Rectal smooth muscle tissue (tissue), 1 donor: ENCODE measurements at regions not wholly inside any gene's neighbourhood (a gene's known extent, or its start where the extent isn't known, plus 50 kb on each side); places are given as distances from the start of the nearest gene placed in this dataset.

Experiments used
- H3K27ac ChIP-seq: one replicate; pipeline ENCODE4 v1.7.0; 2013; ENCODE audit warnings: low read depth, low read length, inconsistent platforms
- H3K27me3 ChIP-seq: one replicate; pipeline ENCODE4 v1.7.0; 2013; ENCODE audit warnings: low read length; ENCODE audit not compliant: control insufficient read depth, insufficient read depth
- H3K36me3 ChIP-seq: one replicate; pipeline ENCODE4 v1.7.0; 2013; ENCODE audit warnings: low read length; ENCODE audit not compliant: control insufficient read depth, insufficient read depth
- H3K4me1 ChIP-seq: one replicate; pipeline ENCODE4 v1.7.0; 2013; ENCODE audit warnings: low read length; ENCODE audit not compliant: control insufficient read depth, insufficient read depth
- H3K4me3 ChIP-seq: one replicate; pipeline ENCODE4 v1.7.0; 2013; ENCODE audit warnings: low read length
- H3K9ac ChIP-seq: one replicate; pipeline ENCODE4 v1.7.0; 2013; ENCODE audit warnings: low read length

DNA sequence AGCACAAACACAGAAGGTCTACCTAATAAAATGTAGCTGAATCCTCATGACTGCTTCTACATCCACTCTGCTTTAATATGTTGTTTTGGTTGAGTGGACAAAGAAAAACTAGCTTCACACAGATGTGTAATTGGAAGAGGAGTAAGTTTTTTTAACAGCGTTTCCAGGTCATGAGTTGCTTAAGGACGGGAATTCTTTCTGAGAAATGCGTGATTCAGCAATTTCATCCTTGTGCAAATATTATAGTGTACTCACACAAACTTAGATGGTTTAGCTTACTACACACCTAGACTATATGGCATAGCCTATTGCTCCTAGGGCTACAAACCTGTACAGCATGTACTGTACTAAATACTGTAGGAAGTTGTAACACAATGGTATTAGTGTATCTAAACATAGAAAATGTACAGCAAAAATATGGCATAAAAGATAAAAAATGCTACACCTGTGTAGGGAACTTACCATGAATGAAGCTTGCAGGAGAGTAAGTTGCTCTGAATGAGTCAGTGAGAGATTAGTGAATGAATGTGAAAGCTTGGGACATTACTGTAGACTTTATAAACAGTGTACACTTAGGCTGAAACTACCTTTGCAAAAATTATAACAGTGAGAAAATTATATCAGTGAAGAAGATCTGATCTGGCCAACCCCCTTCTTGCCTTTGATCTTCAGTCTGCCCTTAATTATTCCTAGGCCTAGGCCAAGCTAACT lies 70.8 kb upstream of the IL15 start:
- no peak overlapping the region for H3K4me3 ChIP-seq
- H3K9ac ChIP-seq, result no peak overlapping the region
- no peak overlapping the region for H3K27ac ChIP-seq
- H3K4me1 ChIP-seq, result no peaks in the 10 kb centered on the region
- H3K36me3 ChIP-seq, result no peaks in the 10 kb centered on the region
- H3K27me3 ChIP-seq, result no peaks in the 10 kb centered on the region

DNA sequence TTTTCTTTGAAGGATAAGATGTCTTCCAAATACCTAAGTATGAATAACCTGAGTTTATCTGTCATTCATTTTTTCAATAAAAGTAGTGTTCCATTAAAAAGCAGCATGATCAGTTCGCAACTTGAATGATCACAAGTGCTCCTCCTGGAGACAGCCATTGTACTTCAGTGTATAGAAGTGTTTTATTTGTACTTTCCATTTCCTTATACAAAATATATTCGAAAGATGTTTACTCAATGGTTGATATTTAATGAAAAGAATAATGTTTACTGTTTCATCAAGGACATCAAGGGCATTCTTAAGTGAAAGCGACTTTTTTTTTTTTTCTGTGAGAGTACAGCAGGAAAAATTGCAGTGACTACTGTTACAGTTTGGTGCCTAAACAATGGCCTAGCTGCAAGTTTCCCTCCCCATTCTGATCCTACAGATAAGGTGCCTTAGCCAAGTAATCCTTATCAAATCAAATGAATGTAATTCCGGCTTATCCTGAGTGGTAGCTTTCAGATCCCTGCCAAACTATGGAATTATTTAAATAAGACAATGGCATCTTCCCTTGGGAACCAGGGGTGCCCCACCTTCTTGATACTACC lies 69.0 kb upstream of the IL15 start:
- Histone ChIP-seq H3K27ac (no peak overlapping the region), H3K4me3 (no peak overlapping the region), H3K4me1 (no peaks in the 10 kb centered on the region), H3K27me3 (no peaks in the 10 kb centered on the region), H3K36me3 (no peaks in the 10 kb centered on the region), H3K9ac (no peak overlapping the region)

DNA sequence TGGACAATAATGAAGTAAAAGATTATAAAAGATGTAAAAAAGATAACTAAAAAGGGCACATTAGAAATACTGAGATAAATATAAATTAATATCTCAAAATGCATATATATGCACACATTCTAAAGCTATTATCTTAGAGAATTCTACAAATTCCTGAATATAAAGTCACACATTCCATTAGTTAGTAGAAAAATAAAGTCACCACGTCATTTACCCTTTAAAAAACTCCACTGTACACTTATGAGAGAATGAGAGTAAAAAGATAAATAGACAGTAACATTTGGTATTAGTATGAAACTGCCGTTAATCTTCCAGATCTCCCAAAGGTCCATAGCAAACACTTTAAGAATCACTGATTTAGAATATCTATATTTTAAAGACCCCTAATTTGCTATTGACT lies 67.2 kb upstream of the IL15 start:
- Histone ChIP-seq H3K27me3 (no peaks in the 10 kb centered on the region), H3K4me1 (no peaks in the 10 kb centered on the region), H3K4me3 (no peak overlapping the region), H3K27ac (no peak overlapping the region), H3K9ac (no peak overlapping the region), H3K36me3 (no peaks in the 10 kb centered on the region)

DNA sequence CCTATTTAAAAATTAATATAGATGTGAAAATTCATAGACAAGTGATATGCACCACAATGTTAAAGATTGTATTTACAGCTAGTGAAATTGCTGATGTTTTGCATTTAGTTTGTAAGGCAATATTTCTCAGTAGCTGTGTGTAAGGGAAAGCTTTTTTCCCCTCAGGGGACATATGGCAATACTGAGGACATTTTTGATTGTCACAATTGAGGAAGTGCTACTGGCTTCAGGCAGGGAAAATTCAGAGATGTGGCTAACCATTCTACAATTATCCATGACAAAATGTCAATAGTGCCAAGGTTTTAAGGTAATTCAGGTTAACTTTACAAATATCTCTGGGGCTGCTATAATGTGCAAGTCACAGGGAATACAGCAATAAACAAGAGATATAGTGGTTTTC lies 66.1 kb upstream of the IL15 start:
- no peak overlapping the region for H3K27ac ChIP-seq
- H3K27me3 ChIP-seq, result no peaks in the 10 kb centered on the region
- no peaks in the 10 kb centered on the region for H3K36me3 ChIP-seq
- no peak overlapping the region for H3K4me3 ChIP-seq
- H3K4me1 ChIP-seq, result no peaks in the 10 kb centered on the region
- no peak overlapping the region for H3K9ac ChIP-seq

DNA sequence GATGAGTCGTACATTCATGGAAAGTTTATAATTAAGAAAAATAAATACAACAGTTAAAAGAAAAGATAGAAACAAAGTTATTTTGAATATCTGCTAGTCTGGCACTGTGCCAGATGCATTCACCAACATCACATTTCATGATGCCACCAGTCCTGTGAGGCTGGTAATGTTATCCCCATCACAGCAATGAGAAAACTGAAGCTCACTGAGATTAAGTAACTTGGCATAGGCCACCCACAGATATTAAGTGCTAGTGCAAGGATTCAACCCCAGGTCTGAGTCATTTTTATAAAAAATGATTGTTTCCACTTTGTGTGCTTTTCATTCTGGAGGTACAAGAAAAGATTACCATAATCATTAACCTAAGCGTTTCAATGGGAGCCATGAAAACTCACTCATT lies 65.0 kb upstream of the IL15 start:
- Histone ChIP-seq H3K4me3 (no peak overlapping the region), H3K4me1 (no peaks in the 10 kb centered on the region), H3K36me3 (no peaks in the 10 kb centered on the region), H3K27me3 (no peaks in the 10 kb centered on the region), H3K9ac (no peak overlapping the region), H3K27ac (no peak overlapping the region)

DNA sequence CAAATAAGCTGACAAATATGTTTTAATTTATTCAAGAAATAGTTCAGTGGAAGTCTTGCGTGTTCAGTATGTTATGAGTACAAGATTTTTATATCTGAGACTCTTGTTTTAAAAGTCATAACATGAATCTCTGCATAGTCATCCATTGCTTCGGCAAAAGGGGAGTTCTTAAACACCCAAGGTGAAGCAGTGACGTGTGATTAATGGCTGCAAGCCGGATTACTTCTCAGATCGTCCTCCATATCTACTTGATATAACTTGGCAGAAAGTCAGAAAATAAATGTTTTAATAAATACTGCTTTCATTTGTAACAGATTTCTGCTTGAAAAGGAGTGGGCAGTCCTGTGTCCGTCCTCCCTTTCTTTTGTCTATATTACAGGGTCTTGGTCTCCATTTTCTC lies 64.6 kb upstream of the IL15 start:
- H3K4me1 ChIP-seq, result no peaks in the 10 kb centered on the region
- no peak overlapping the region for H3K9ac ChIP-seq
- H3K27ac ChIP-seq, result no peak overlapping the region
- H3K4me3 ChIP-seq, result no peak overlapping the region
- no peaks in the 10 kb centered on the region for H3K36me3 ChIP-seq
- H3K27me3 ChIP-seq, result no peaks in the 10 kb centered on the region

DNA sequence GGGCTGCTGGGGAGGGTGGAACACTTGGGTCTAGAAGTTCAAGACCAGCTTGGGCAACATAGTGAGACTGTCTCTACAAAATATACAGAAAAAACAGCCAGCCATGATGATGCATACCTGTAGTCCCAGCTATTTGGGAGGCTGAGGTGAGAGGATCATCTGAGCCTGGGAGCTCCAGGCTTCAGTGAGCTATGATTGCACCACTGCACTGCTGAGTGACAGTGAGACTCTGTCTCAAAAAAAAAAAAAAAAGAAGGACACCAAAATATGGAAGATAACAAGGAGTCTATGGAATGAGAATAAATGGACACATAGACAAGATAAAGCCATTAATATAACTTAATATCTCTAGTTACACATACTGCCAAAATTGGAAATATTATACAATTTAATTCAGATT lies 62.7 kb upstream of the IL15 start:
- Histone ChIP-seq H3K27me3 (no peaks in the 10 kb centered on the region), H3K36me3 (no peaks in the 10 kb centered on the region), H3K4me3 (no peak overlapping the region), H3K9ac (no peak overlapping the region), H3K27ac (no peak overlapping the region), H3K4me1 (no peaks in the 10 kb centered on the region)

DNA sequence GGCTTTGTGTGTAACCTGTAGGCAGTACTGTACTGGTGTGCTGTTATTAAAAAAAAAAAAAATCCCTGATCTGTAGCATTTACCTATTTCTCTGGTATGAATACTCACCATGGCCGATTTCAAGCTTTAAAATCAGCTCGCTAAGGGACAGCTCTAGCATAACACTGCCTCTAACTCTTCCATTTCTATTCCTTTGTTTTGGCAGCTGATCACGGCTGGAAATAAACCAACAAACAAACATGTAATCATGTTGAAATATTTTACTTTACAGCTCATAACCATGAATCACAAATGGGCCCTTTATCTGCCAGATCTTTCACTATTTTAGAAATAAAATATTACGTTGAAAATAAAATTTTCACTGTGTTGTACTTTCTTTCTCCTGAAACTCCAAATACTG lies 60.5 kb upstream of the IL15 start:
- H3K9ac ChIP-seq, result no peak overlapping the region
- H3K36me3 ChIP-seq, result no peaks in the 10 kb centered on the region
- no peaks in the 10 kb centered on the region for H3K27me3 ChIP-seq
- no peaks in the 10 kb centered on the region for H3K4me1 ChIP-seq
- H3K4me3 ChIP-seq, result no peak overlapping the region
- H3K27ac ChIP-seq, result no peak overlapping the region

DNA sequence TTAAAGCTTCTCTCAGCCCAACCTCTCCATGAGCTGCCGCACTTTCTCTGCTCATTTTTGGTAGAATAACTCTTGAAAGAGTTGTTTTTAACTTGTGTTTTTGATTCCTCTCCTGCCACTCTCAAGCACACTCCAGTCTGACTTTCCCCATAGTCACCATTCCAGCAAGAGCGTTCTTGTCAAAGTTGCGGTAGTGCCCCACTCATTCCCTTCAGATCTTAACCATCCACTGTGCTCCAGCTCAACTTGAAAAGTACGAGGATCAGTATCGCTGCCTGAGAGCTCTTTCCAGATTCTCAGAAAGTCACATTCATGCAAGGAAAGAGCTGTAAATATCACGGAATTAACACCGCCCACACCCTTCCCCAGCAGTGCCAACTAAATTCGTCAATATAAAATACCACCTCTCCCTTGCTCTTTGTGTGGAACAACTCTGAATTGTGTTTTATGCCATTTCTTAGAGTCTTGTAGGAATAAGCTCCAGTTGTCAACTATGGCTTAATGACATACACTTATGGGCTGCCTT lies 59.7 kb upstream of the IL15 start:
- Histone ChIP-seq H3K27me3 (no peaks in the 10 kb centered on the region), H3K36me3 (no peaks in the 10 kb centered on the region), H3K4me1 (no peaks in the 10 kb centered on the region), H3K9ac (no peak overlapping the region), H3K27ac (no peak overlapping the region), H3K4me3 (no peak overlapping the region)

DNA sequence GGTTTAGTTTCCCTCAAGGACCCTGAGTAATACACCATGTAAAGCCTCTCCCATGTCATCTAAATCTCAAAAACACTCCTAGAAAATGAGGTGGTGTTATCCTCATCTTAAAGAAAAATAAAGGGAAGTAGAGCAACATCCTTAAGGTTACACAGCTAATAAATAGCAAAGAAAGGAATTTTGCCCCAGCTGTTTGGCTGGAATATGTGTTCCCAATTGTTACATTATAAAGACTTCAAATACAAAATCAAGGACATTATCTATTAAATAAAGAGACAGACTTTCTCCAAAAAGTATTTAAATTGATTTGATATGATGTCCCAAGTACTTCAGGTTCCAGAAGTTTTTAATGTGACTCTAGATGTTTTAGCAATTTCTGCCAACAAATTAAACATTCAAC lies 57.9 kb upstream of the IL15 start:
- Histone ChIP-seq H3K27me3 (no peaks in the 10 kb centered on the region), H3K9ac (no peak overlapping the region), H3K36me3 (no peaks in the 10 kb centered on the region), H3K27ac (no peak overlapping the region), H3K4me1 (no peaks in the 10 kb centered on the region), H3K4me3 (no peak overlapping the region)

DNA sequence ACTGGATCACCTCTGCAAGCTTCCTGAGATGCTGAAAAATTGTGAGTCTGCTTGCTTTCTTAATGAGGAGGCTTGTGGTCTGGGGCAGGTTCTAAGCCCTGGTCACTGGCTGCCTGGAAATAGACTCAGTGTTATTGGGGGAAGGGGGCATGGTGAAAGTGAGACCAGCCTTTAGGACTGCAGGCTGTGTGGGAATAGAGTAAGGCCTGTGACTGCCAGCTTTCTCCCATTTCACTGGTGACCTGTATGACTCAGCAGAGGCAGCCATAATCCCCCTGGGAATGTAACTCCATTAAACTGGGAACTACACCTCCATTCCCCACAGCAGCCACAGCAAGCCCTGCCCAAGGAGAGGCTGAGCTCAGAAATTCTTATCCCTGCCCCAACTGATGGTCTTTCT lies 55.9 kb upstream of the IL15 start:
- H3K36me3 ChIP-seq, result no peaks in the 10 kb centered on the region
- H3K4me3 ChIP-seq, result no peak overlapping the region
- no peaks in the 10 kb centered on the region for H3K4me1 ChIP-seq
- H3K27me3 ChIP-seq, result no peaks in the 10 kb centered on the region
- H3K9ac ChIP-seq, result no peak overlapping the region
- no peak overlapping the region for H3K27ac ChIP-seq
